ENCODE measurements at regions not wholly inside any gene's neighbourhood (a gene's known extent, or its start where the extent isn't known, plus 50 kb on each side); places are given as distances from the start of the nearest gene placed in this dataset.

DNA sequence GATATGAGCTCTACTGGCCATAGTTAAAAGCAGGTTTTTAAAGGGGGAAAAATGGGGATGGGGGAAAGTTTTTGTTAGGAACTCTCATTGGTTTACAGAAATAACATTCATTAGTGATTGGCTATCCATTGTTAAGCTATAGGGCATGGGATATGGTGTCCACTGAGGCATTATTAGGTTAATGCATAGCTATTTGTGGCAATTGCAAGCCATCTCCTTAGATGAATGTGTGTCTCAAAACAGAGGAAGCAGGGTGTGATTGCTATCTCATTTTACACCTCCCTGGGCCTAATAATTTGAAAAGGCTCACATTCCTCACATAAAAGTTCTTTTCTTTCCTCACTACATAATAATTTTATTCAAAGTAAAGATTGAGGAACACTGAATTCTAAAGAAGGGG is 396.6 kb downstream of the TAFA4 start:
- TF ChIP-seq, protein P1, sequence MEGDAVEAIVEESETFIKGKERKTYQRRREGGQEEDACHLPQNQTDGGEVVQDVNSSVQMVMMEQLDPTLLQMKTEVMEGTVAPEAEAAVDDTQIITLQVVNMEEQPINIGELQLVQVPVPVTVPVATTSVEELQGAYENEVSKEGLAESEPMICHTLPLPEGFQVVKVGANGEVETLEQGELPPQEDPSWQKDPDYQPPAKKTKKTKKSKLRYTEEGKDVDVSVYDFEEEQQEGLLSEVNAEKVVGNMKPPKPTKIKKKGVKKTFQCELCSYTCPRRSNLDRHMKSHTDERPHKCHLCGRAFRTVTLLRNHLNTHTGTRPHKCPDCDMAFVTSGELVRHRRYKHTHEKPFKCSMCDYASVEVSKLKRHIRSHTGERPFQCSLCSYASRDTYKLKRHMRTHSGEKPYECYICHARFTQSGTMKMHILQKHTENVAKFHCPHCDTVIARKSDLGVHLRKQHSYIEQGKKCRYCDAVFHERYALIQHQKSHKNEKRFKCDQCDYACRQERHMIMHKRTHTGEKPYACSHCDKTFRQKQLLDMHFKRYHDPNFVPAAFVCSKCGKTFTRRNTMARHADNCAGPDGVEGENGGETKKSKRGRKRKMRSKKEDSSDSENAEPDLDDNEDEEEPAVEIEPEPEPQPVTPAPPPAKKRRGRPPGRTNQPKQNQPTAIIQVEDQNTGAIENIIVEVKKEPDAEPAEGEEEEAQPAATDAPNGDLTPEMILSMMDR (IDR thresholded peaks at IDR 0.05 in 8 of 11, conservative IDR thresholded peaks at IDR 0.05 in 3 of 11) = no peak
- TF ChIP-seq POLR2A (IDR thresholded peaks at IDR 0.05) (no peak), POLR2AphosphoS5 (IDR thresholded peaks at IDR 0.05) (no peak)
